ENCODE measurements at regions not wholly inside any gene's neighbourhood (a gene's known extent, or its start where the extent isn't known, plus 50 kb on each side); places are given as distances from the start of the nearest gene placed in this dataset.

DNA sequence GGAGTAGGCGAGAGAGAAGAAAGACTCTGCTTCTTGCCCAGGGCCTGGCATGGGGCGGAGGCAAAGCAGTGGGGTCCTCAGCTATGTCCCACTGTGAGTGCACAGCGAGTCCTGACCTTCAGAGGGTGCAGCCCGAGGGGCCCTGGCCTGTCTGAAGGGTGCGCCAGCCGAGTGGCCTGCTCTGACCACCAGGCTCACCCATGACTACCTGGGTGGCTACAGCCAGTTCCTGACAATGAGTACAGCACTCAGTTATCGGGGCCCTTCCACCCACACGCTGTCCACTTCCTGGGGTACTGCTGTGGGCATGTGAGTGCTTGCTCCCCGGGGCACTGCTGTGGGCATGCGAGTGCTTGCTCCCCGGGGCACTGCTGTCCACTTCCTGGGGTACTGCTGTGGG, 74.1 kb upstream of the B3GAT1 start:
- no peak for DNase-seq (ENCODE audit: extremely low spot score in 2 of 2)
- Histone ChIP-seq H3K9me3 (no peaks in the 10 kb centered on the region), H3K27me3 (no peaks in the 10 kb centered on the region), H3K27ac (no peak overlapping the region), H3K4me1 (no peaks in the 10 kb centered on the region), H3K36me3 (no peaks in the 10 kb centered on the region), H3K4me3 (no peak overlapping the region)
- intact Hi-C loops (cut with DNase I), result no loop called here
- TF ChIP-seq POLR2AphosphoS5 (IDR thresholded peaks at IDR 0.05; ENCODE audit: insufficient read depth in 1 of 2, low read depth in 1 of 2) (no peak), POLR2A (IDR thresholded peaks at IDR 0.05) (no peak)
- TF ChIP-seq, protein P1, sequence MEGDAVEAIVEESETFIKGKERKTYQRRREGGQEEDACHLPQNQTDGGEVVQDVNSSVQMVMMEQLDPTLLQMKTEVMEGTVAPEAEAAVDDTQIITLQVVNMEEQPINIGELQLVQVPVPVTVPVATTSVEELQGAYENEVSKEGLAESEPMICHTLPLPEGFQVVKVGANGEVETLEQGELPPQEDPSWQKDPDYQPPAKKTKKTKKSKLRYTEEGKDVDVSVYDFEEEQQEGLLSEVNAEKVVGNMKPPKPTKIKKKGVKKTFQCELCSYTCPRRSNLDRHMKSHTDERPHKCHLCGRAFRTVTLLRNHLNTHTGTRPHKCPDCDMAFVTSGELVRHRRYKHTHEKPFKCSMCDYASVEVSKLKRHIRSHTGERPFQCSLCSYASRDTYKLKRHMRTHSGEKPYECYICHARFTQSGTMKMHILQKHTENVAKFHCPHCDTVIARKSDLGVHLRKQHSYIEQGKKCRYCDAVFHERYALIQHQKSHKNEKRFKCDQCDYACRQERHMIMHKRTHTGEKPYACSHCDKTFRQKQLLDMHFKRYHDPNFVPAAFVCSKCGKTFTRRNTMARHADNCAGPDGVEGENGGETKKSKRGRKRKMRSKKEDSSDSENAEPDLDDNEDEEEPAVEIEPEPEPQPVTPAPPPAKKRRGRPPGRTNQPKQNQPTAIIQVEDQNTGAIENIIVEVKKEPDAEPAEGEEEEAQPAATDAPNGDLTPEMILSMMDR (IDR thresholded peaks at IDR 0.05), result no peak

DNA sequence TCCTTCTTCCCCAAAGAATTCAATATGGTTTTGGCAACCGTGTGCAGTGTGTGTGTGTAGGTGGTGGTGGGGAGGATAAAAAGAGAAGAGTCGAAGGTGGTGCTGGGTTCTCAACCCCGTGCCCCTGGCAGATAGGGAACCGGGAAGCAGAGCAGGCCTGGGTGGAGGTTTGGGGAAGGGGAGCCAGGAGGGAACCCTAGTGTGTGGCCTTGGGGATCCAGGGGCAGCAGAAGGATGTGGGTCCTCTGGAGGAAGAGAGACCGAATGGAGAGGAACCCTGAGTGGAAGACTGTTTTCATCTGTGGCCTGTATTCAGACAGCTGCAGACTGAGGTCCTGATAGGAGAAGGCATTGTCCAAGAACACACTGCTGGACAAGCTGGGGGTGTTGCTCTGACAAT, 73.3 kb upstream of the B3GAT1 start:
- DNase-seq (ENCODE audit: extremely low spot score in 2 of 2), result no peak

DNA sequence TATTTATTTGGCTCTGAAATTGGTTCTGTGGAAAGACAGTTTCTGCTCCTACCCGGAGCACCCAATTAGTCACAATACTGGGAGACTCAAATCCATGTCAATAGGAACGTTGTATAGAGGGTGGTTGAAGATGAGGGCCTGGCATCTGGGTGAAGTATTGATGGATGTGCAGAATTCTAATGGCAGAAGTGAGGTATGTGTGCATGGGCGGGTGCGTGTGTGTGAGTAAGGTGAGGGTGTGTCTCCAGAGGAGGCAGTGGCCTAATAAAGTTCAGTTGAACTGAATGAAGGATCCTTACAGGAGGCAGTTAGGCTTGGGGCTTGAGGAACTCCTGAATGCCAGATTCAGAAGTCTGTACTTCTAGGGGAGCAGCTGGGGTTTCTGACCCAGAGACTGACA, 71.8 kb upstream of the B3GAT1 start:
- no peaks in the 10 kb centered on the region for H3K4me1 ChIP-seq
- no peaks in the 10 kb centered on the region for H3K9me3 ChIP-seq
- no peaks in the 10 kb centered on the region for H3K36me3 ChIP-seq
- DNase-seq (ENCODE audit: extremely low spot score in 2 of 2), result no peak
- TF ChIP-seq, protein P1 (IDR thresholded peaks at IDR 0.05), result no peak
- TF ChIP-seq POLR2A (IDR thresholded peaks at IDR 0.05) (no peak), POLR2AphosphoS5 (IDR thresholded peaks at IDR 0.05; ENCODE audit: insufficient read depth in 1 of 2, low read depth in 1 of 2) (no peak)
- no peak overlapping the region for H3K4me3 ChIP-seq
- H3K27ac ChIP-seq, result no peak overlapping the region
- intact Hi-C loops (cut with DNase I), result no loop called here
- no peaks in the 10 kb centered on the region for H3K27me3 ChIP-seq

More for the DNA sequence above, 73.3 kb upstream of the B3GAT1 start:
- Histone ChIP-seq H3K27me3 (no peaks in the 10 kb centered on the region), H3K27ac (no peak overlapping the region), H3K9me3 (no peaks in the 10 kb centered on the region), H3K4me1 (no peaks in the 10 kb centered on the region), H3K36me3 (no peaks in the 10 kb centered on the region), H3K4me3 (no peak overlapping the region)
- TF ChIP-seq POLR2AphosphoS5 (IDR thresholded peaks at IDR 0.05; ENCODE audit: insufficient read depth in 1 of 2, low read depth in 1 of 2) (no peak), POLR2A (IDR thresholded peaks at IDR 0.05) (no peak)
- TF ChIP-seq, protein P1 (IDR thresholded peaks at IDR 0.05), result no peak
- intact Hi-C loops (cut with DNase I), result no loop called here

DNA sequence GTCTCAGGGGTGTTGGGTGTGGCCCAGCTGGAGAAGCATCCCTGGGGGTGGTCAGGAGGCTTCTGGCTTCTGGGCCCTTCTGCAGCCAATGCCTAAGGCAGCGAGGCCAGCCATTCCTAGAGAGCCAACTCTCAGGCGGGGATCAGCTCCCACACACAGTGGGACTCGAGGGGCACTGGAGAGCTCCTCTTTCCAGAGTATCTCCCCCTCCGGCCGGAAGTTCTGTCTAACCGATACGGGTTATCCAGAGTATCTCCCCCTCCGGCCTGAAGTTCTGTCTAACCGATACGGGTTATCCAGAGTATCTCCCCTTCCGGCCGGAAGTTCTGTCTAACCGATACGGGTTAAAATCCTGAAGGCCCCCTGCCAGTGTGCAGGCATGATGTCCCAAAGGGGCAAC, 71.2 kb upstream of the B3GAT1 start:
- TF ChIP-seq, protein P1 (IDR thresholded peaks at IDR 0.05), result no peak
- TF ChIP-seq POLR2AphosphoS5 (IDR thresholded peaks at IDR 0.05; ENCODE audit: insufficient read depth in 1 of 2, low read depth in 1 of 2), result no peak
- TF ChIP-seq POLR2A (IDR thresholded peaks at IDR 0.05), result no peak
- Histone ChIP-seq H3K36me3 (no peaks in the 10 kb centered on the region), H3K27ac (no peak overlapping the region), H3K4me1 (no peaks in the 10 kb centered on the region), H3K27me3 (no peaks in the 10 kb centered on the region), H3K4me3 (no peak overlapping the region), H3K9me3 (no peaks in the 10 kb centered on the region)
- intact Hi-C loops (cut with DNase I), result no loop called here
- DNase-seq (ENCODE audit: extremely low spot score in 2 of 2), result no peak

DNA sequence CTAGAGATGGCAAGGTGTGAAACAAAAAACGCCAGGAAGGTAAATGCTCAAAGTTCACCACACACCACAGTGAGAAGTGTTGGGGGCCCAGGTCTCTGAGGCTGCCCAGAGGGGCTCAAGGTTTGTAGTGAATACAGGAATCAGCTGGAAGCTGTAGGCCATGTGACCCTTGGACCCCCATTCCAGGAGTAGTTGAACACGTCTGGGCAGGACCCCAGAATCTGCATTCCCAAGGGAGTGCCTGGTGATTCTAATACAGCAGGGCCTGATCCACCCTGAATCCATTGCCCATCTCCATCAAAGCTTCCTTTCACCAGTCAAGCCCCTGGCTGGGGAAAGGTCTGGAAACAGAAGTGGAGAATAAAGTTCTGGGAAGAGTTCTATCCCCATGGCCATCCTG, 70.8 kb upstream of the B3GAT1 start:
- H3K4me1 ChIP-seq, result no peaks in the 10 kb centered on the region
- no peak overlapping the region for H3K4me3 ChIP-seq
- intact Hi-C loops (cut with DNase I), result no loop called here
- H3K27ac ChIP-seq, result no peak overlapping the region
- TF ChIP-seq, protein P1 (IDR thresholded peaks at IDR 0.05), result no peak
- no peak for TF ChIP-seq POLR2AphosphoS5 (IDR thresholded peaks at IDR 0.05; ENCODE audit: insufficient read depth in 1 of 2, low read depth in 1 of 2)
- no peak for TF ChIP-seq POLR2A (IDR thresholded peaks at IDR 0.05)
- H3K27me3 ChIP-seq, result no peaks in the 10 kb centered on the region
- no peaks in the 10 kb centered on the region for H3K9me3 ChIP-seq
- H3K36me3 ChIP-seq, result no peaks in the 10 kb centered on the region
- no peak for DNase-seq (ENCODE audit: extremely low spot score in 2 of 2)
